AG08395 (cell line): ENCODE measurements at regions not wholly inside any gene's neighbourhood (a gene's known extent, or its start where the extent isn't known, plus 50 kb on each side); places are given as distances from the start of the nearest gene placed in this dataset.

Experiments used
- DNase-seq: peaks from one replicate; pipeline ENCODE4 v3.0.0; 2012; ENCODE audit warnings: mixed read lengths, low spot score

GRCh38 chr7:41175435-41175834 is 527.5 kb downstream of the INHBA start:
- no peak for DNase-seq

- no peak for DNase-seq
Measured at GRCh38 chr7:41174521-41174920, 528.4 kb downstream of the INHBA start.

- no peak for DNase-seq
Measured at GRCh38 chr7:41170466-41170865, 532.4 kb downstream of the INHBA start.

- DNase-seq, result no peak
Measured at GRCh38 chr7:41169317-41169716, 533.6 kb downstream of the INHBA start.

GRCh38 chr7:41167836-41168235 is 535.1 kb downstream of the INHBA start:
- DNase-seq, result no peak

- DNase-seq, result peak; percentile 14
Measured at GRCh38 chr7:41164440-41164839, 538.5 kb downstream of the INHBA start.

GRCh38 chr7:41163991-41164390 is 538.9 kb downstream of the INHBA start:
- no peak for DNase-seq

- no peak for DNase-seq
Measured at GRCh38 chr7:41162612-41163011, 540.3 kb downstream of the INHBA start.

- no peak for DNase-seq
Measured at GRCh38 chr7:41161041-41161587, 541.8 kb downstream of the INHBA start.

- DNase-seq, result no peak
Measured at GRCh38 chr7:41156268-41156667, 546.6 kb downstream of the INHBA start.

GRCh38 chr7:41153268-41153667 is 549.6 kb downstream of the INHBA start:
- no peak for DNase-seq

- DNase-seq, result no peak
Measured at GRCh38 chr7:41152179-41152678, 550.7 kb downstream of the INHBA start.

- no peak for DNase-seq
Measured at GRCh38 chr7:41149576-41149975, 553.3 kb downstream of the INHBA start.

- peak; percentile 84 for DNase-seq
Measured at GRCh38 chr7:41148521-41148951, 554.4 kb downstream of the INHBA start.

GRCh38 chr7:41147606-41148485 is 555.0 kb downstream of the INHBA start:
- no peak for DNase-seq

- no peak for DNase-seq
Measured at GRCh38 chr7:41146429-41146828, 556.5 kb downstream of the INHBA start.

- no peak for DNase-seq
Measured at GRCh38 chr7:41145656-41146055, 557.2 kb downstream of the INHBA start.

- no peak for DNase-seq
Measured at GRCh38 chr7:41142904-41143473, 559.9 kb downstream of the INHBA start.

GRCh38 chr7:41139789-41140188 is 563.1 kb downstream of the INHBA start:
- DNase-seq, result no peak

- no peak for DNase-seq
Measured at GRCh38 chr7:41136551-41136950, 566.3 kb downstream of the INHBA start.

GRCh38 chr7:41135511-41135910 is 567.4 kb downstream of the INHBA start:
- DNase-seq, result no peak

GRCh38 chr7:41134300-41135255 is 568.3 kb downstream of the INHBA start:
- peak; percentile 41 for DNase-seq
